ENCODE measurements at regions not wholly inside any gene's neighbourhood (a gene's known extent, or its start where the extent isn't known, plus 50 kb on each side); places are given as distances from the start of the nearest gene placed in this dataset.

DNA sequence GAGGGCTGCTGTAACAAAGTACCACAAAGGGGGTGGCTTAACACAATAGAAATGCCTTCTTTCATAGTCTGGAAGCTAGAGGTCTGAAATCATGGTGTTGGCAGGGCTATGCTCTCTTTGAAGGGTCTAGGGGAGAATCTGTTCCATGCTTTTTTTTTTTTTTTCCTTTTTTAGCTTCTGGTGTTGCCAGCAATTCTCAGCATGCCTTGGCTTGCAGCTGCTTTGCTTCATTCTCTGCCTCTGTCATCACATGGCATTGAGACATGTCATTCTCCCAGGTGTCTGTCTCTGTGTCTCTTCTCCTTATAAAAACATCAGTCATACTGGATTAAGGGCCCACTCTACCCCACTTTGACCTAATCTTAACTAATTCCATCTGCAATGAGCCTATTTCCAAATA, 78.6 kb upstream of the BOD1L1 start (continued):
- no peak for TF ChIP-seq ZNF585B (tag by site-specific recombination; IDR thresholded peaks at IDR 0.05)
- TF ChIP-seq, protein P1, sequence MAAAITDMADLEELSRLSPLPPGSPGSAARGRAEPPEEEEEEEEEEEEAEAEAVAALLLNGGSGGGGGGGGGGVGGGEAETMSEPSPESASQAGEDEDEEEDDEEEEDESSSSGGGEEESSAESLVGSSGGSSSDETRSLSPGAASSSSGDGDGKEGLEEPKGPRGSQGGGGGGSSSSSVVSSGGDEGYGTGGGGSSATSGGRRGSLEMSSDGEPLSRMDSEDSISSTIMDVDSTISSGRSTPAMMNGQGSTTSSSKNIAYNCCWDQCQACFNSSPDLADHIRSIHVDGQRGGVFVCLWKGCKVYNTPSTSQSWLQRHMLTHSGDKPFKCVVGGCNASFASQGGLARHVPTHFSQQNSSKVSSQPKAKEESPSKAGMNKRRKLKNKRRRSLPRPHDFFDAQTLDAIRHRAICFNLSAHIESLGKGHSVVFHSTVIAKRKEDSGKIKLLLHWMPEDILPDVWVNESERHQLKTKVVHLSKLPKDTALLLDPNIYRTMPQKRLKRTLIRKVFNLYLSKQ (tag by site-specific recombination; IDR thresholded peaks at IDR 0.05; ENCODE audit: borderline replicate concordance): no peak

DNA sequence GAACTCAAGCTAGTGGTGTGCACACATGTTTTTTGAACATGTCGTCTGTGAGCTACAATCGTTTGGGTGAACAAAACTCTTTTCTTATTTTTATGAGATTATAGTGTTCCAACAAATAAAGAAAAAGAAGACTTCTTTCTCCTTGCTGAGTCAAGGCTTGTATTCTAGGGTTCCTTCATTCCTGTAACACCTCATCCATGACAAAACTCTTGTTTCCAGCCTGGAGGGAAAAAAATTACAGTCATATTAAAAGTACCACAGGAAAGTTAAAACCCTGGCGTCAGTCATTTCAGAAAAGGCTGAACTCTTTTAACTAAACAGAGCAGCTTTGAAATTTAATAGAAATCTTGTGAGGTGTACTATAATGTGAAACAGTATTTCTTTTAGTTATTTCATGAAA, 79.2 kb upstream of the BOD1L1 start:
- Histone ChIP-seq H3K27ac (ENCODE audit: extremely low read depth, low read depth, low read length) (no peak overlapping the region), H3K4me3 (ENCODE audit: low read depth, low read length) (no peak overlapping the region), H3K9me3 (ENCODE audit: control insufficient read depth, insufficient read depth, low read depth, low read length) (no peaks in the 10 kb centered on the region), H3K36me3 (ENCODE audit: control insufficient read depth in 2 of 2, insufficient read depth in 1 of 2, low read length in 2 of 2) (no peaks in the 10 kb centered on the region), H3K4me1 (ENCODE audit: control insufficient read depth, insufficient read depth, low read length) (no peaks in the 10 kb centered on the region)
- CTCF ChIA-PET: no interaction called here
- POLR2A ChIA-PET: no interaction called here
- no peak for TF ChIP-seq ZNF707 (tag by site-specific recombination; IDR thresholded peaks at IDR 0.05)
- TF ChIP-seq SALL2 (tag by site-specific recombination; IDR thresholded peaks at IDR 0.05; ENCODE audit: borderline replicate concordance): no peak
- TF ChIP-seq ZNF146 (tag by site-specific recombination; IDR thresholded peaks at IDR 0.05): no peak
- TF ChIP-seq GLI4 (tag by site-specific recombination; IDR thresholded peaks at IDR 0.05): no peak
- TF ChIP-seq OVOL3 (tag by site-specific recombination; IDR thresholded peaks at IDR 0.05): no peak
- TF ChIP-seq OSR2 (tag by site-specific recombination; IDR thresholded peaks at IDR 0.05): no peak

DNA sequence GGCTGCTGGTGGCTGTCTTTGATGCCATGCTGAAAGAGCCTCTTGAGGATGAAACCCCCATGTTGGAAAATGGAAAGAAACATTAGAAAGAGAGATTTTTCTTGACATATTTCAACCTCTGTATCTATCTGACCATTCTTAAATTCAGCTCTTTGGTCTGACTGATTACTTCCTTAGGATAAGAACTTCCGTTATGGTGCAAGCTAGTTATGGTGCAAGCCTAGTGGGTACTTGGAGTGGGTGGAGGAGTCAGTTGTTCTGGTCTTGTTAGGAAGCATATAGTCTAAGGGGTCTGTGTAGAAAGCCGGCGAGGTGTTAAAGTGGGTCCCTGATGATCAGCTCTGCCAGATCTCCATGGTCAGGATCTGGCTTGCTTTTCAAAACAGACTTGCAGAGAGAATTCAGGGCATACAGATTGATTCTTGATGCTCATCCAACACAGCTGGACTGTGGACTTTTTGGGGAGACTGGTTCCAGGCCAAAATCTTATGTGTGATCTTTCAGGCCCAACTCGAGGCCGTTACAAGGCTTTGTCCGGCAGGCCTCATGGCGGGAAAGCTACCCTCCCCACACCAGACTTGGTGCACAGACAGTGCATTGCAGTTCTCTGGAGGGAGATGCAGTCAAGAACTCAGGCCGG, 82.8 kb upstream of the BOD1L1 start:
- Histone ChIP-seq H3K36me3 (ENCODE audit: control insufficient read depth in 2 of 2, insufficient read depth in 1 of 2, low read length in 2 of 2) (no peaks in the 10 kb centered on the region), H3K4me3 (ENCODE audit: low read depth, low read length) (no peak overlapping the region), H3K9me3 (ENCODE audit: control insufficient read depth, insufficient read depth, low read depth, low read length) (no peaks in the 10 kb centered on the region), H3K4me1 (ENCODE audit: control insufficient read depth, insufficient read depth, low read length) (no peaks in the 10 kb centered on the region), H3K27ac (ENCODE audit: extremely low read depth, low read depth, low read length) (no peak overlapping the region)
- ChIA-PET POLR2A (no interaction called here), CTCF (no interaction called here)
- TF ChIP-seq, protein P2, sequence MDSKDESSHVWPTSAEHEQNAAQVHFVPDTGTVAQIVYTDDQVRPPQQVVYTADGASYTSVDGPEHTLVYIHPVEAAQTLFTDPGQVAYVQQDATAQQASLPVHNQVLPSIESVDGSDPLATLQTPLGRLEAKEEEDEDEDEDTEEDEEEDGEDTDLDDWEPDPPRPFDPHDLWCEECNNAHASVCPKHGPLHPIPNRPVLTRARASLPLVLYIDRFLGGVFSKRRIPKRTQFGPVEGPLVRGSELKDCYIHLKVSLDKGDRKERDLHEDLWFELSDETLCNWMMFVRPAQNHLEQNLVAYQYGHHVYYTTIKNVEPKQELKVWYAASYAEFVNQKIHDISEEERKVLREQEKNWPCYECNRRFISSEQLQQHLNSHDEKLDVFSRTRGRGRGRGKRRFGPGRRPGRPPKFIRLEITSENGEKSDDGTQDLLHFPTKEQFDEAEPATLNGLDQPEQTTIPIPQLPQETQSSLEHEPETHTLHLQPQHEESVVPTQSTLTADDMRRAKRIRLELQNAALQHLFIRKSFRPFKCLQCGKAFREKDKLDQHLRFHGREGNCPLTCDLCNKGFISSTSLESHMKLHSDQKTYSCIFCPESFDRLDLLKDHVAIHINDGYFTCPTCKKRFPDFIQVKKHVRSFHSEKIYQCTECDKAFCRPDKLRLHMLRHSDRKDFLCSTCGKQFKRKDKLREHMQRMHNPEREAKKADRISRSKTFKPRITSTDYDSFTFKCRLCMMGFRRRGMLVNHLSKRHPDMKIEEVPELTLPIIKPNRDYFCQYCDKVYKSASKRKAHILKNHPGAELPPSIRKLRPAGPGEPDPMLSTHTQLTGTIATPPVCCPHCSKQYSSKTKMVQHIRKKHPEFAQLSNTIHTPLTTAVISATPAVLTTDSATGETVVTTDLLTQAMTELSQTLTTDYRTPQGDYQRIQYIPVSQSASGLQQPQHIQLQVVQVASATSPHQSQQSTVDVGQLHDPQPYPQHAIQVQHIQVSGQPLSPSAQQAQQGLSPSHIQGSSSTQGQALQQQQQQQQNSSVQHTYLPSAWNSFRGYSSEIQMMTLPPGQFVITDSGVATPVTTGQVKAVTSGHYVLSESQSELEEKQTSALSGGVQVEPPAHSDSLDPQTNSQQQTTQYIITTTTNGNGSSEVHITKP (tag by site-specific recombination; IDR thresholded peaks at IDR 0.05): no peak
- TF ChIP-seq HOXA7 (CRISPR knock-in tag; IDR thresholded peaks at IDR 0.05; ENCODE audit: borderline replicate concordance) (no peak), ZNF19 (tag by site-specific recombination; IDR thresholded peaks at IDR 0.05; ENCODE audit: low read depth) (no peak), ZNF514 (tag by site-specific recombination; IDR thresholded peaks at IDR 0.05) (no peak), ZNF664 (tag by site-specific recombination; IDR thresholded peaks at IDR 0.05) (no peak), KLF10 (tag by site-specific recombination; IDR thresholded peaks at IDR 0.05) (no peak), OVOL3 (tag by site-specific recombination; IDR thresholded peaks at IDR 0.05) (no peak), ZSCAN30 (tag by site-specific recombination; IDR thresholded peaks at IDR 0.05) (no peak), ZNF548 (tag by site-specific recombination; IDR thresholded peaks at IDR 0.05) (no peak), GFI1B (tag by site-specific recombination; IDR thresholded peaks at IDR 0.05) (no peak), ZNF654 (tag by site-specific recombination; IDR thresholded peaks at IDR 0.05; ENCODE audit: low read depth) (no peak), BCL11B (tag by site-specific recombination; IDR thresholded peaks at IDR 0.05; ENCODE audit: low read depth) (no peak)
- TF ChIP-seq, protein P3, sequence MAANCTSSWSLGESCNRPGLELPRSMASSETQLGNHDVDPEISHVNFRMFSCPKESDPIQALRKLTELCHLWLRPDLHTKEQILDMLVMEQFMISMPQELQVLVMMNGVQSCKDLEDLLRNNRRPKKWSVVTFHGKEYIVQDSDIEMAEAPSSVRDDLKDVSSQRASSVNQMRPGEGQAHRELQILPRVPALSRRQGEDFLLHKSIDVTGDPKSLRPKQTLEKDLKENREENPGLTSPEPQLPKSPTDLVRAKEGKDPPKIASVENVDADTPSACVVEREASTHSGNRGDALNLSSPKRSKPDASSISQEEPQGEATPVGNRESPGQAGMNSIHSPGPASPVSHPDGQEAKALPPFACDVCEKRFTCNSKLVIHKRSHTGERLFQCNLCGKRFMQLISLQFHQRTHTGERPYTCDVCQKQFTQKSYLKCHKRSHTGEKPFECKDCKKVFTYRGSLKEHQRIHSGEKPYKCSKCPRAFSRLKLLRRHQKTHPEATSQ (tag by site-specific recombination; IDR thresholded peaks at IDR 0.05): no peak

Measured in HEK293 (cell line).